OCI-LY7 (cell line): ENCODE measurements at regions not wholly inside any gene's neighbourhood (a gene's known extent, or its start where the extent isn't known, plus 50 kb on each side); places are given as distances from the start of the nearest gene placed in this dataset.

Experiments used
- BruUV-seq: library from RNA; stranded (reverse); fragments of 400-500 nt; replicated peaks from 2 replicates; lab custom pipeline; 2021; lab: Mats Ljungman, UMichigan
- CTCF ChIA-PET: fragments of 300-600 bp; sonication (Branson Sonifier 250); formaldehyde crosslinking; loops from one replicate; lab custom pipeline; 2022; ENCODE audit warnings: antibody characterized with exemption; ENCODE audit not compliant: unreplicated experiment; lab: Charles Lee
- POLR2A ChIA-PET: fragments of 300-600 bp; sonication (Branson Sonifier 250); formaldehyde crosslinking; loops from one replicate; lab custom pipeline; 2022; ENCODE audit warnings: antibody characterized with exemption; lab: Charles Lee
- DNase-seq: peaks from one replicate; pipeline ENCODE4 v3.0.0-alpha.2; 2015; ENCODE audit warnings: low spot score
- H2AFZ ChIP-seq: fragments of 200-600 bp; sonication (generic), shearing (Covaris generic); 2 replicates; pipeline ENCODE4 v1.6.1; 2014; ENCODE audit warnings: mild to moderate bottlenecking, antibody characterized with exemption, low read length, moderate library complexity
- H3K27ac ChIP-seq: fragments of 200-600 bp; sonication (generic); 2 replicates; pipeline ENCODE4 v1.5.1; 2014; ENCODE audit warnings: mixed run types, low read depth, mild to moderate bottlenecking, moderate library complexity, low read length, inconsistent platforms; ENCODE audit not compliant: poor library complexity, severe bottlenecking
- H3K36me3 ChIP-seq: fragments of 200-600 bp; sonication (generic); 2 replicates; pipeline ENCODE4 v1.6.1; 2014; ENCODE audit warnings: mild to moderate bottlenecking, antibody characterized with exemption, low read length, moderate library complexity, mixed read lengths; ENCODE audit not compliant: insufficient read depth
- H3K4me1 ChIP-seq: fragments of 200-600 bp; sonication (generic); 2 replicates; pipeline ENCODE4 v1.5.1; 2014; ENCODE audit warnings: mild to moderate bottlenecking, low read length; ENCODE audit not compliant: insufficient read depth, poor library complexity, severe bottlenecking
- H3K4me2 ChIP-seq: fragments of 200-600 bp; sonication (generic); 2 replicates; pipeline ENCODE4 v1.6.1; 2014; ENCODE audit warnings: mild to moderate bottlenecking, low read length
- H3K4me3 ChIP-seq: fragments of 200-600 bp; sonication (generic); 2 replicates; pipeline ENCODE4 v1.5.1; 2014; ENCODE audit warnings: mild to moderate bottlenecking, low read depth, low read length; ENCODE audit not compliant: poor library complexity, severe bottlenecking
- H3K79me2 ChIP-seq: fragments of 200-600 bp; sonication (generic); 2 replicates; pipeline ENCODE4 v1.6.1; 2016; ENCODE audit warnings: low read depth, mild to moderate bottlenecking, low read length, moderate library complexity, mixed read lengths; ENCODE audit not compliant: insufficient read depth
- H3K9me2 ChIP-seq: fragments of 200-600 bp; sonication (generic); 2 replicates; pipeline ENCODE4 v1.6.1; 2016; ENCODE audit warnings: mild to moderate bottlenecking, low read length, mixed read lengths; ENCODE audit not compliant: insufficient read depth
- H3K9me3 ChIP-seq: fragments of 200-600 bp; sonication (generic); 2 replicates; pipeline ENCODE4 v1.6.1; 2014; ENCODE audit warnings: mild to moderate bottlenecking, mixed run types, low read length, mixed read lengths
- H4K20me1 ChIP-seq: fragments of 200-600 bp; sonication (generic); 2 replicates; pipeline ENCODE4 v1.6.1; 2014; ENCODE audit warnings: mild to moderate bottlenecking, antibody characterized with exemption, low read length, moderate library complexity, mixed read lengths; ENCODE audit not compliant: insufficient read depth
- CTCF ChIP-seq: fragments of 200-600 bp; sonication (generic); conservative IDR thresholded peaks from 2 replicates; pipeline ENCODE4 v1.5.1; 2014; ENCODE audit warnings: mild to moderate bottlenecking, antibody characterized with exemption, low read length, moderate library complexity, mixed read lengths
- EZH2phosphoT487 ChIP-seq: fragments of 200-600 bp; sonication (generic); IDR thresholded peaks from 2 replicates; pipeline ENCODE4 v1.6.1; 2018; ENCODE audit warnings: low read depth, borderline replicate concordance, mild to moderate bottlenecking, mixed run types, antibody characterized with exemption, low read length, moderate library complexity, mixed read lengths
- intact Hi-C: fragments of 100-400 bp; cut with micrococcal nuclease; formaldehyde crosslinking; loops from one replicate; pipeline ENCODE4 v1.10.0; 2022; ENCODE audit not compliant: unreplicated experiment

GRCh38 chr6:130771741-130772140 is 55.5 kb upstream of the SMLR1 start:
- Histone ChIP-seq H3K36me3 (no peaks in the 10 kb centered on the region), H3K79me2 (no peaks in the 10 kb centered on the region), H3K27ac (no peak overlapping the region), H2AFZ (no peak overlapping the region), H3K4me2 (no peak overlapping the region), H3K9me3 (no peaks in the 10 kb centered on the region), H3K4me3 (no peak overlapping the region), H3K4me1 (no peaks in the 10 kb centered on the region), H4K20me1 (no peaks in the 10 kb centered on the region), H3K9me2 (no peaks in the 10 kb centered on the region)
- ChIA-PET CTCF (no interaction called here), POLR2A (interaction anchor here (0.7 to 1.0 kb wide), 2 partner anchors 19 to 814 kb away, joined by 3 read pairs; no protein-coding TSS in a partner anchor)
- no peak for DNase-seq
- no TSS peak for BruUV-seq
- no peak for TF ChIP-seq EZH2phosphoT487
- no peak for TF ChIP-seq CTCF
- intact Hi-C loops: no loop called here

GRCh38 chr6:130773860-130774259 is 53.3 kb upstream of the SMLR1 start:
- intact Hi-C loops: no loop called here
- TF ChIP-seq EZH2phosphoT487 (no peak), CTCF (no peak)
- Histone ChIP-seq H3K79me2 (no peaks in the 10 kb centered on the region), H3K36me3 (no peaks in the 10 kb centered on the region), H3K4me3 (no peak overlapping the region), H3K9me2 (no peaks in the 10 kb centered on the region), H3K9me3 (no peaks in the 10 kb centered on the region), H3K4me2 (no peak overlapping the region), H3K4me1 (no peaks in the 10 kb centered on the region), H2AFZ (no peak overlapping the region), H3K27ac (no peak overlapping the region), H4K20me1 (no peaks in the 10 kb centered on the region)
- DNase-seq: no peak
- CTCF ChIA-PET: no interaction called here
- POLR2A ChIA-PET: no interaction called here
- BruUV-seq: no TSS peak

- Histone ChIP-seq H2AFZ (no peak overlapping the region), H3K9me2 (no peaks in the 10 kb centered on the region), H3K36me3 (no peaks in the 10 kb centered on the region), H3K4me3 (no peak overlapping the region), H3K27ac (no peak overlapping the region), H3K4me1 (no peaks in the 10 kb centered on the region), H3K4me2 (no peak overlapping the region), H4K20me1 (no peaks in the 10 kb centered on the region), H3K9me3 (no peaks in the 10 kb centered on the region), H3K79me2 (no peaks in the 10 kb centered on the region)
- DNase-seq: no peak
- ChIA-PET POLR2A (interaction anchor here (0.5 to 1.0 kb wide), 3 partner anchors 10 to 437 kb away, joined by 3 to 4 read pairs (median 3); no protein-coding TSS in a partner anchor), CTCF (no interaction called here)
- TF ChIP-seq CTCF (no peak), EZH2phosphoT487 (no peak)
- no TSS peak for BruUV-seq
- intact Hi-C loops: no loop called here
Measured at GRCh38 chr6:130775411-130776012, 51.7 kb upstream of the SMLR1 start.
